ENCODE measurements at regions not wholly inside any gene's neighbourhood (a gene's known extent, or its start where the extent isn't known, plus 50 kb on each side); places are given as distances from the start of the nearest gene placed in this dataset.

DNA sequence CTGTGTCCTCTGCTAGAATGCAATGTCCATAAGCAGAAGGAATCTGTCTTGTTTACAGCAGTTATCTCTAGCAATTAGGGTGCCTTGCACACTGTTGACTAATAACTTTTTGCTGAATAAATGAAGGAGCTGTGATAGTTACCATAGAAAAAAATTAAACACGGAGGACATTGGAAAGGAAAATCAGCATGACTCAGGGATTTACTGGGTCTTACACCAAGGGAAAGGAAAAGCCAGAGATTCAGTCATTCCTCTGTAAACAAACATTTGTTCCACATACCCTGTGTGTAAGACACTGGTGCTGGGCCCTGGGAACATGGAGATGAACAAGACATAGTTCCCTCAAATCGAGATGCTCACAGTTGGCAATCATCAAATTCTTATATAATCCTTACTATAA, 183.3 kb downstream of the PTGER3 start:
- Mint-ChIP-seq H3K27me3 (no peaks in the 10 kb centered on the region), H3K4me1 (no peaks in the 10 kb centered on the region), H3K9me3 (ENCODE audit: insufficient read depth) (no peaks in the 10 kb centered on the region), H3K27ac (no peak overlapping the region), H3K4me3 (no peak overlapping the region)
- no peak for ATAC-seq (ENCODE audit: low read depth)
- no peaks in the 10 kb centered on the region for H3K27me3 ChIP-seq (replicated peaks in 1 of 4; ENCODE audit: control extremely low read depth in 1 of 4, control insufficient read depth in 3 of 4, insufficient read depth in 4 of 4, low read length in 3 of 4)
- no peaks in the 10 kb centered on the region for H4K20me1 ChIP-seq (ENCODE audit: control insufficient read depth, insufficient read depth, low read length, poor library complexity, severe bottlenecking)
- H2AFZ ChIP-seq (ENCODE audit: insufficient read depth, low read depth, low read length, poor library complexity, severe bottlenecking), result no peak overlapping the region
- intact Hi-C loops (cut with micrococcal nuclease), result no loop called here
- H3K9ac ChIP-seq (ENCODE audit: low read length), result no peak overlapping the region
- WGBS (ENCODE audit: insufficient coverage), result no CpG with 5 or more reads among the region's 2 CpGs
- H3K36me3 ChIP-seq (replicated peaks in 1 of 2; ENCODE audit: control extremely low read depth in 1 of 2, control insufficient read depth in 1 of 2, extremely low read depth in 1 of 2, insufficient read depth in 2 of 2, low read length in 1 of 2), result no peaks in the 10 kb centered on the region
- H3K27ac ChIP-seq (ENCODE audit: low read length in 2 of 2), result no peak overlapping the region
- no peaks in the 10 kb centered on the region for H3K4me1 ChIP-seq (ENCODE audit: control insufficient read depth in 2 of 2, insufficient read depth in 2 of 2, low read length in 2 of 2)
- CTCF ChIA-PET, result no interaction called here
- TF ChIP-seq, protein P1, sequence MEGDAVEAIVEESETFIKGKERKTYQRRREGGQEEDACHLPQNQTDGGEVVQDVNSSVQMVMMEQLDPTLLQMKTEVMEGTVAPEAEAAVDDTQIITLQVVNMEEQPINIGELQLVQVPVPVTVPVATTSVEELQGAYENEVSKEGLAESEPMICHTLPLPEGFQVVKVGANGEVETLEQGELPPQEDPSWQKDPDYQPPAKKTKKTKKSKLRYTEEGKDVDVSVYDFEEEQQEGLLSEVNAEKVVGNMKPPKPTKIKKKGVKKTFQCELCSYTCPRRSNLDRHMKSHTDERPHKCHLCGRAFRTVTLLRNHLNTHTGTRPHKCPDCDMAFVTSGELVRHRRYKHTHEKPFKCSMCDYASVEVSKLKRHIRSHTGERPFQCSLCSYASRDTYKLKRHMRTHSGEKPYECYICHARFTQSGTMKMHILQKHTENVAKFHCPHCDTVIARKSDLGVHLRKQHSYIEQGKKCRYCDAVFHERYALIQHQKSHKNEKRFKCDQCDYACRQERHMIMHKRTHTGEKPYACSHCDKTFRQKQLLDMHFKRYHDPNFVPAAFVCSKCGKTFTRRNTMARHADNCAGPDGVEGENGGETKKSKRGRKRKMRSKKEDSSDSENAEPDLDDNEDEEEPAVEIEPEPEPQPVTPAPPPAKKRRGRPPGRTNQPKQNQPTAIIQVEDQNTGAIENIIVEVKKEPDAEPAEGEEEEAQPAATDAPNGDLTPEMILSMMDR (IDR thresholded peaks at IDR 0.05), result no peak
- no peak for TF ChIP-seq EZH2 (IDR thresholded peaks at IDR 0.05; ENCODE audit: borderline replicate concordance, insufficient read depth, low read depth, low read length, poor library complexity, severe bottlenecking)
- H3K4me3 ChIP-seq (ENCODE audit: control extremely low read depth in 1 of 5, extremely low read depth in 1 of 5, insufficient read depth in 1 of 5, low read depth in 2 of 5, low read length in 4 of 5), result no peak overlapping the region
- no peaks in the 10 kb centered on the region for H3K79me2 ChIP-seq (ENCODE audit: control insufficient read depth, insufficient read depth, low read length)
- POLR2A ChIA-PET, result no interaction called here
- no peak for DNase-seq
- H3K4me2 ChIP-seq (replicated peaks; ENCODE audit: low read depth, low read length, poor library complexity, severe bottlenecking), result no peak overlapping the region
- no peaks in the 10 kb centered on the region for H3K9me3 ChIP-seq (ENCODE audit: control extremely low read depth in 1 of 3, control insufficient read depth in 2 of 3, insufficient read depth in 1 of 3, low read length in 2 of 3)

DNA sequence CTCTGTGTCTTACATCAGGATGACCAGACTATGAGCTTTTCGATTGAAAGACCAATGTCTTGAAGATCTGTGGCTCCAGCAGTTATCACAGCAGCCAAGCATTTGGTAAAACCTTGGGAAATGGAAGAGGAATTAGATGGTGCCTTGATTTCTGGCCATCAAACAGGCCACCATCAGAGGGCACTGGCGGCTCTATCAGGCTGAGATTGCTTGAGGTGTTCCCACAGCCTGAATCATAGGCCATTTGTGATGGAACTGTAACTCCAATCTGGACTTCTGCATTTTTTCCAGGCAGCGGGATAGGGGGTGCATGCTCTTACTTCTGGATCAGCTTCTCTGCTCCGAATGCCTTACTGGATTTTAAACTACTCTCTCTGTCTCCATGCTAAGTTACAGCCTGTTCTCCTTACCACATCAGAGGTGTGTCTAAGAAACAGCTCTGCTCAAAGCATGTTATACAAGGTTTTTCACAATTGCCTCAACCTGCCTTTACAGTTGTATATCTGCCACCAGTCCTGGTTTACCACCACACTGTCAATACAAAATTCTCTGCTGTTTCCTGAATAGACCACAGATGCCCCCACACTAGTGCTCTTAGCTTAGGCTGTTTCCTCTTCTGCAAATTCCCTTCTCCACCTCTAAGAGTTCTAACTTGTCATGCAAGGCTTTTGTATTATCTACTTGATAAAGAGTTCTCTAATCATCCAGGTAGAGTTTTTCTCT, 180.9 kb downstream of the PTGER3 start:
- H3K4me3 Mint-ChIP-seq, result no peak overlapping the region
- TF ChIP-seq, protein P1 (IDR thresholded peaks at IDR 0.05), result no peak
- TF ChIP-seq EZH2 (IDR thresholded peaks at IDR 0.05; ENCODE audit: borderline replicate concordance, insufficient read depth, low read depth, low read length, poor library complexity, severe bottlenecking), result no peak
- no peak overlapping the region for H3K27ac Mint-ChIP-seq
- H3K9me3 ChIP-seq (ENCODE audit: control extremely low read depth in 1 of 3, control insufficient read depth in 2 of 3, insufficient read depth in 1 of 3, low read length in 2 of 3), result peaks cover 0 to 8% (median 0%) of the 10 kb centered on the region in 3 donors
- H3K4me1 Mint-ChIP-seq, result no peaks in the 10 kb centered on the region
- H3K9me3 Mint-ChIP-seq (ENCODE audit: insufficient read depth), result no peaks in the 10 kb centered on the region
- no peak overlapping the region for H3K4me3 ChIP-seq (ENCODE audit: control extremely low read depth in 1 of 5, extremely low read depth in 1 of 5, insufficient read depth in 1 of 5, low read depth in 2 of 5, low read length in 4 of 5)
- H3K4me2 ChIP-seq (replicated peaks; ENCODE audit: low read depth, low read length, poor library complexity, severe bottlenecking), result no peak overlapping the region
- H2AFZ ChIP-seq (ENCODE audit: insufficient read depth, low read depth, low read length, poor library complexity, severe bottlenecking), result no peak overlapping the region
- H3K27me3 Mint-ChIP-seq, result no peaks in the 10 kb centered on the region
- ATAC-seq (ENCODE audit: low read depth) (no peak), DNase-seq (no peak)
- ChIA-PET POLR2A (no interaction called here), CTCF (no interaction called here)
- 40% methylated on average over 4 of the region's 4 CpGs for WGBS (ENCODE audit: insufficient coverage)
- no peak overlapping the region for H3K27ac ChIP-seq (ENCODE audit: low read length in 2 of 2)
- H3K9ac ChIP-seq (ENCODE audit: low read length), result no peak overlapping the region
- H3K27me3 ChIP-seq (replicated peaks in 1 of 4; ENCODE audit: control extremely low read depth in 1 of 4, control insufficient read depth in 3 of 4, insufficient read depth in 4 of 4, low read length in 3 of 4), result no peaks in the 10 kb centered on the region
- intact Hi-C loops (cut with micrococcal nuclease), result no loop called here
- H3K79me2 ChIP-seq (ENCODE audit: control insufficient read depth, insufficient read depth, low read length), result no peaks in the 10 kb centered on the region
- no peaks in the 10 kb centered on the region for H3K36me3 ChIP-seq (replicated peaks in 1 of 2; ENCODE audit: control extremely low read depth in 1 of 2, control insufficient read depth in 1 of 2, extremely low read depth in 1 of 2, insufficient read depth in 2 of 2, low read length in 1 of 2)
- no peaks in the 10 kb centered on the region for H3K4me1 ChIP-seq (ENCODE audit: control insufficient read depth in 2 of 2, insufficient read depth in 2 of 2, low read length in 2 of 2)
- no peaks in the 10 kb centered on the region for H4K20me1 ChIP-seq (ENCODE audit: control insufficient read depth, insufficient read depth, low read length, poor library complexity, severe bottlenecking)
